K562 (cell line): ENCODE measurements at regions not wholly inside any gene's neighbourhood (a gene's known extent, or its start where the extent isn't known, plus 50 kb on each side); places are given as distances from the start of the nearest gene placed in this dataset.

Source experiments
- ATAC-seq: fragments of 200-7000 bp; cut with Tn5 transposase; 3 replicates; pipeline ENCODE4 v1.9.1; 2020; ENCODE audit warnings: moderate library complexity
- BruUV-seq: library from RNA; stranded (reverse); fragments of 400-500 nt; replicated peaks from 2 replicates; lab custom pipeline; 2021; lab: Mats Ljungman, UMichigan
- CTCF ChIA-PET: fragments of 300-600 bp; formaldehyde crosslinking; extraction: SDS; loops from one replicate; lab custom pipeline; 2021; ENCODE audit warnings: low intra/inter-chr PET ratio; lab: Yijun Ruan, JAX
- POLR2A ChIA-PET: fragments of 300-600, 350-650 bp; sonication (Branson Sonifier 250); formaldehyde crosslinking; extraction: SDS; loops from one replicate; lab custom pipeline; 2021; ENCODE audit warnings: antibody characterized with exemption, inconsistent platforms; lab: Yijun Ruan, JAX
- DNase-seq, 4 experiments: peaks; one replicate each; pipeline versions ENCODE4 v3.0.0 to v3.0.0-alpha.2; 2011 to 2018; ENCODE audit warnings: low spot score in 3 of 4, mixed read lengths in 3 of 4; ENCODE audit errors: extremely low read depth in 1 of 4
- FAIRE-seq: peaks from 2 replicates; lab custom pipeline; 2011; peaks lifted over from hg19 to GRCh38; lab: Jason Lieb, UNC
- H2AFZ ChIP-seq: 2 replicates; pipeline ENCODE4 v1.6.0; 2011; ENCODE audit warnings: low read depth, low read length, control low read depth, inconsistent platforms
- H3K27ac ChIP-seq: fragments of 200-600 bp; 3 replicates; pipeline ENCODE4 v1.8.0; 2011; ENCODE audit warnings: low read depth, mild to moderate bottlenecking, control low read depth, inconsistent platforms, low read length, moderate library complexity, mixed read lengths; ENCODE audit errors: extremely low read depth
- H3K27me3 ChIP-seq, 2 experiments: fragments of 300-600 bp in 1 of 2; 2 replicates in 1 of 2; 3 replicates in 1 of 2; pipeline versions ENCODE4 v1.6.0 to v1.8.0; 2011; ENCODE audit warnings: inconsistent platforms in 2 of 2, low read length in 2 of 2, mild to moderate bottlenecking in 1 of 2, mixed read lengths in 1 of 2, moderate library complexity in 1 of 2; ENCODE audit not compliant: control insufficient read depth in 2 of 2, insufficient read depth in 2 of 2
- H3K36me3 ChIP-seq: fragments of 300-600 bp; 3 replicates; pipeline ENCODE4 v1.8.0; 2011; ENCODE audit warnings: mild to moderate bottlenecking, low read length, inconsistent platforms; ENCODE audit not compliant: control insufficient read depth, insufficient read depth
- H3K4me1 ChIP-seq, 2 experiments: fragments of 200-600 bp in 1 of 2; replicated peaks in 1 of 2; 2 replicates in 1 of 2; 3 replicates in 1 of 2; pipeline versions ENCODE4 v1.5.1 to v1.8.0; 2011; ENCODE audit warnings: inconsistent platforms in 2 of 2, low read length in 2 of 2, mild to moderate bottlenecking in 1 of 2, mixed read lengths in 1 of 2, moderate library complexity in 1 of 2; ENCODE audit not compliant: control insufficient read depth in 2 of 2, insufficient read depth in 2 of 2
- H3K4me2 ChIP-seq: 2 replicates; pipeline ENCODE4 v1.6.1; 2011; ENCODE audit warnings: low read length, control low read depth, inconsistent platforms, mixed read lengths; ENCODE audit not compliant: insufficient read depth
- H3K4me3 ChIP-seq: fragments of 200-600 bp; sonication (generic), shearing (Covaris generic); 2 replicates; pipeline ENCODE4 v1.5.1; 2016; ENCODE audit warnings: control low read depth, inconsistent platforms
- H3K79me2 ChIP-seq: fragments of 200-600 bp; 3 replicates; pipeline ENCODE4 v1.8.0; 2011; ENCODE audit warnings: low read length, inconsistent platforms; ENCODE audit not compliant: control insufficient read depth, insufficient read depth
- H3K9ac ChIP-seq, 2 experiments: 2 replicates each; pipeline versions ENCODE4 v1.6.0 to v1.6.1; 2011; ENCODE audit warnings: low read depth in 2 of 2, low read length in 2 of 2, control low read depth in 1 of 2, inconsistent platforms in 1 of 2, mild to moderate bottlenecking in 1 of 2, mixed read lengths in 1 of 2; ENCODE audit not compliant: insufficient read depth in 1 of 2
- H3K9me1 ChIP-seq: one replicate; pipeline ENCODE4 v1.6.0; 2011; ENCODE audit warnings: inconsistent platforms, mild to moderate bottlenecking, low read length, moderate library complexity; ENCODE audit not compliant: control insufficient read depth, insufficient read depth
- H3K9me3 ChIP-seq: replicated peaks from 2 replicates; pipeline ENCODE4 v1.5.1; 2011; ENCODE audit warnings: low read depth, low read length, inconsistent platforms; ENCODE audit not compliant: control insufficient read depth, insufficient read depth
- H4K20me1 ChIP-seq: replicated peaks from 2 replicates; pipeline ENCODE4 v1.6.1; 2011; ENCODE audit warnings: low read length, inconsistent platforms, mixed read lengths; ENCODE audit not compliant: control insufficient read depth, insufficient read depth
- CBX5 ChIP-seq: IDR thresholded peaks from 2 replicates; pipeline ENCODE4 v1.6.1; 2014; ENCODE audit warnings: low read depth, borderline replicate concordance
- GATAD2A ChIP-seq: fragments of 450-650 bp; IDR thresholded peaks from 2 replicates; pipeline ENCODE4 v1.6.1; 2017
- HDAC6 ChIP-seq: IDR thresholded peaks from 2 replicates; pipeline ENCODE4 v1.6.1; 2012; ENCODE audit warnings: low read depth, mild to moderate bottlenecking, control low read depth, inconsistent platforms, low read length, moderate library complexity
- KDM4B ChIP-seq, 2 experiments: fragments of 450-650 bp in 1 of 2; sonication (generic) in 1 of 2; IDR thresholded peaks; 2 replicates each; pipeline ENCODE4 v1.6.1; 2016 to 2017; ENCODE audit warnings: borderline replicate concordance in 2 of 2, antibody characterized with exemption in 1 of 2, low read depth in 1 of 2, mild to moderate bottlenecking in 1 of 2
- PCBP1 ChIP-seq: fragments of 200-400 bp; formaldehyde crosslinking; IDR thresholded peaks from 2 replicates; pipeline ENCODE4 v1.6.1; 2018; ENCODE audit warnings: mild to moderate bottlenecking, low read depth, low read length; ENCODE audit not compliant: poor library complexity, severe bottlenecking
- RUNX1 ChIP-seq: sonication (generic); IDR thresholded peaks from 2 replicates; pipeline ENCODE4 v1.6.1; 2016; ENCODE audit warnings: antibody characterized with exemption, low read depth
- SMAD2 ChIP-seq: fragments of 150-350 bp; IDR thresholded peaks from 2 replicates; pipeline ENCODE4 v1.6.1; 2014; ENCODE audit warnings: low read depth, mild to moderate bottlenecking, low read length
- TOE1 ChIP-seq, 2 experiments: fragments of 450-650 bp in 1 of 2; sonication (generic) in 1 of 2; formaldehyde crosslinking in 1 of 2; IDR thresholded peaks; 2 replicates each; pipeline versions ENCODE4 v1.7.1 to v1.8.0; 2016 to 2022; ENCODE audit warnings: borderline replicate concordance in 2 of 2, mild to moderate bottlenecking in 2 of 2, antibody characterized with exemption in 1 of 2, inconsistent platforms in 1 of 2, low read depth in 1 of 2, missing genetic modification reagents in 1 of 2, moderate library complexity in 1 of 2
- XRCC4 ChIP-seq: IDR thresholded peaks from one replicate; pipeline ENCODE4 v1.6.1; 2011; ENCODE audit not compliant: insufficient read depth, insufficient read length; ENCODE audit errors: extremely low read depth
- ZBTB8A ChIP-seq: fragments of 450-650 bp; IDR thresholded peaks from 2 replicates; pipeline ENCODE4 v1.6.1; 2018; ENCODE audit warnings: mild to moderate bottlenecking, moderate library complexity; ENCODE audit not compliant: partially characterized antibody
- ZNF316 ChIP-seq: fragments of 450-650 bp; IDR thresholded peaks from 2 replicates; pipeline ENCODE4 v1.6.1; 2016
- ZNF444 ChIP-seq: fragments of 250-450 bp; sonication (Bioruptor Pico); IDR thresholded peaks from 2 replicates; pipeline ENCODE4 v1.4.0; 2020; ENCODE audit warnings: mild to moderate bottlenecking, moderate library complexity
- ZNF668 ChIP-seq: fragments of 250-450 bp; sonication (Bioruptor Pico); IDR thresholded peaks from 2 replicates; pipeline ENCODE4 v1.8.0; 2022; ENCODE audit warnings: mild to moderate bottlenecking, inconsistent platforms
- ZNF75A ChIP-seq: fragments of 450-650 bp; formaldehyde crosslinking; IDR thresholded peaks from 2 replicates; pipeline ENCODE4 v1.4.0; 2020; ENCODE audit warnings: mild to moderate bottlenecking
- ZNF79 ChIP-seq: fragments of 250-450 bp; sonication (Bioruptor Pico); IDR thresholded peaks from 2 replicates; pipeline ENCODE4 v1.4.0; 2020; ENCODE audit warnings: low read depth, mild to moderate bottlenecking, moderate library complexity
- WGBS: fragments of 100-300 bp; shearing (Covaris generic); methylation state at CpG from one replicate; pipeline ENCODE4 v1.1.6; 2016; ENCODE audit warnings: low coverage, mixed read lengths; ENCODE audit not compliant: insufficient coverage; ENCODE audit errors: missing lambda C conversion rate; 5-methylcytosine and 5-hydroxymethylcytosine counted together
- in situ Hi-C: fragments of 300-500 bp; cut with MboI; formaldehyde crosslinking; loops from 4 replicates; pipeline ENCODE4 v1.15.0; 2018; ENCODE audit warnings: inconsistent platforms, mixed read lengths
- intact Hi-C: fragments of 100-400 bp; cut with micrococcal nuclease; formaldehyde crosslinking; loops from 2 replicates; pipeline ENCODE4 v1.14.2; 2022
- TF ChIP-seq, protein P1 (sequence below): fragments of 450-650 bp; formaldehyde crosslinking; IDR thresholded peaks from 2 replicates; pipeline ENCODE4 v1.4.0; 2020; ENCODE audit warnings: mild to moderate bottlenecking, moderate library complexity
- TF ChIP-seq, protein P2 (sequence below): IDR thresholded peaks from 2 replicates; pipeline ENCODE4 v1.6.1; 2011; ENCODE audit warnings: borderline replicate concordance, low read depth, mild to moderate bottlenecking, moderate library complexity, low read length; ENCODE audit not compliant: insufficient read depth, poor library complexity, severe bottlenecking

DNA sequence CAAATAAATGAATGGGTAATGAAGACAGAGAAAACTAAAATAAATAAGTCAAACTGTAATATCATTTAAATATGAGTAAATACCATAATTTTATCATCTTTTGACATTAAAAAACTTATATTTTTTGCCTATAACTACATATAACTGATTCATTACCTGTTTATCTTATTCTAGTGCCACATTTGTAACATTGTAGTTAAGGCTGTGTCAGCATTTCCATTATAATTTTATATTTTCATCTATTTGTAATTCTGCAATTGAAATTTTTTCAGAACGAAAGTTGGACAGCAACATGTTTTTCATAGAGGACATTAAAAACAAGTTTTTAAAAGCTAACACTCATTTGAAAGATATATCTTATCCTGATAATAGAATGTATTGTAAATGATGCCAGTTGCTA lies 1286.5 kb downstream of the LRFN5 start:
- ATAC-seq, result no peak
- no peaks in the 10 kb centered on the region for H3K9me3 ChIP-seq
- POLR2A ChIA-PET, result no interaction called here

DNA sequence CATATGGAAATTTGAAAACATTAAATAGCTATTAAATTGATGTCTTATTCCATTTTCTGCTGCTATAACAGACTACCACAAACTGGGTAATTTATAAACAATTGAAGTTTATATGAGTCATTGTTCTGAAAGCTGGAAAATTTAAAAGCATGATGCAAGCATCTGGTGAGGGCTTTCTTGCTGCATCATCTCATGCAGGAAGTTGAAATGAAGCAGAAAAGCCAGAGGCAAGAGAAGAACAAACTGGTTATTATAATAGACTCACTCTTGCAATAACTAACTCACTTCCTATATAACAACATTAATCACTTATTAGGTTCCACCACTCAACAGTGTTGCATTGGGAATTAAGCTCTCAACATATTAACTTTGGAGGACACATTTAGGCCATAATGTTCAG lies 1277.4 kb downstream of the LRFN5 start:
- no peaks in the 10 kb centered on the region for H3K79me2 ChIP-seq
- no peak overlapping the region for H3K4me3 ChIP-seq
- H3K4me1 ChIP-seq, result no peaks in the 10 kb centered on the region
- CTCF ChIA-PET, result no interaction called here
- H3K9me1 ChIP-seq, result no peaks in the 10 kb centered on the region
- no peak overlapping the region for H3K27ac ChIP-seq
- H3K4me2 ChIP-seq, result no peak overlapping the region
- intact Hi-C loops (no loop called here), in situ Hi-C loops (no loop called here)
- H3K9ac ChIP-seq, result no peak overlapping the region
- ATAC-seq (no peak), DNase-seq (no peak), FAIRE-seq (no peak)
- H3K36me3 ChIP-seq, result no peaks in the 10 kb centered on the region
- H3K9me3 ChIP-seq, result no peaks in the 10 kb centered on the region
- BruUV-seq, result no TSS peak
- H2AFZ ChIP-seq, result no peak overlapping the region
- H3K27me3 ChIP-seq, result no peaks in the 10 kb centered on the region
- no peaks in the 10 kb centered on the region for H4K20me1 ChIP-seq
- POLR2A ChIA-PET, result no interaction called here
- no peak for TF ChIP-seq ZBTB8A
- no peak for TF ChIP-seq CBX5
- no peak for TF ChIP-seq ZNF79 (CRISPR knock-in tag)
- TF ChIP-seq, protein P1, sequence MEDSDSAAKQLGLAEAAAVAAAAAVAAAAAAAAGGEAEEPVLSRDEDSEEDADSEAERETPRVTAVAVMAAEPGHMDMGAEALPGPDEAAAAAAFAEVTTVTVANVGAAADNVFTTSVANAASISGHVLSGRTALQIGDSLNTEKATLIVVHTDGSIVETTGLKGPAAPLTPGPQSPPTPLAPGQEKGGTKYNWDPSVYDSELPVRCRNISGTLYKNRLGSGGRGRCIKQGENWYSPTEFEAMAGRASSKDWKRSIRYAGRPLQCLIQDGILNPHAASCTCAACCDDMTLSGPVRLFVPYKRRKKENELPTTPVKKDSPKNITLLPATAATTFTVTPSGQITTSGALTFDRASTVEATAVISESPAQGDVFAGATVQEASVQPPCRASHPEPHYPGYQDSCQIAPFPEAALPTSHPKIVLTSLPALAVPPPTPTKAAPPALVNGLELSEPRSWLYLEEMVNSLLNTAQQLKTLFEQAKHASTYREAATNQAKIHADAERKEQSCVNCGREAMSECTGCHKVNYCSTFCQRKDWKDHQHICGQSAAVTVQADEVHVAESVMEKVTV (CRISPR knock-in tag), result no peak
- TF ChIP-seq ZNF668 (CRISPR knock-in tag), result no peak
- no peak for TF ChIP-seq HDAC6
- no peak for TF ChIP-seq XRCC4
- no peak for TF ChIP-seq PCBP1
- no peak for TF ChIP-seq TOE1 (IDR thresholded peaks at IDR 0.05; ENCODE audit: borderline replicate concordance)
- TF ChIP-seq TOE1 (CRISPR knock-in tag; IDR thresholded peaks at IDR 0.05; ENCODE audit: borderline replicate concordance, low read depth), result no peak
- no peak for TF ChIP-seq GATAD2A
- TF ChIP-seq RUNX1, result no peak
- TF ChIP-seq, protein P2, sequence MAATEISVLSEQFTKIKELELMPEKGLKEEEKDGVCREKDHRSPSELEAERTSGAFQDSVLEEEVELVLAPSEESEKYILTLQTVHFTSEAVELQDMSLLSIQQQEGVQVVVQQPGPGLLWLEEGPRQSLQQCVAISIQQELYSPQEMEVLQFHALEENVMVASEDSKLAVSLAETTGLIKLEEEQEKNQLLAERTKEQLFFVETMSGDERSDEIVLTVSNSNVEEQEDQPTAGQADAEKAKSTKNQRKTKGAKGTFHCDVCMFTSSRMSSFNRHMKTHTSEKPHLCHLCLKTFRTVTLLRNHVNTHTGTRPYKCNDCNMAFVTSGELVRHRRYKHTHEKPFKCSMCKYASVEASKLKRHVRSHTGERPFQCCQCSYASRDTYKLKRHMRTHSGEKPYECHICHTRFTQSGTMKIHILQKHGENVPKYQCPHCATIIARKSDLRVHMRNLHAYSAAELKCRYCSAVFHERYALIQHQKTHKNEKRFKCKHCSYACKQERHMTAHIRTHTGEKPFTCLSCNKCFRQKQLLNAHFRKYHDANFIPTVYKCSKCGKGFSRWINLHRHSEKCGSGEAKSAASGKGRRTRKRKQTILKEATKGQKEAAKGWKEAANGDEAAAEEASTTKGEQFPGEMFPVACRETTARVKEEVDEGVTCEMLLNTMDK, result no peak

More for the DNA sequence above, 1286.5 kb downstream of the LRFN5 start:
- no peak for TF ChIP-seq KDM4B (IDR thresholded peaks at IDR 0.05; ENCODE audit: borderline replicate concordance in 2 of 2, low read depth in 1 of 2)
- TF ChIP-seq SMAD2, result no peak
- TF ChIP-seq ZNF75A (CRISPR knock-in tag), result no peak
- TF ChIP-seq ZNF316, result peak; percentile 27; the same call in 1 of the 2 replicates
- no peak for TF ChIP-seq ZNF444 (CRISPR knock-in tag)
- TF ChIP-seq, all 486 proteins: peak for 1
- BruUV-seq, result no TSS peak
- in situ Hi-C loops, result no loop called here
- H3K27ac ChIP-seq, result no peak overlapping the region
- no peaks in the 10 kb centered on the region for H4K20me1 ChIP-seq
- no peak for FAIRE-seq
- no peak overlapping the region for H2AFZ ChIP-seq
- H3K9me1 ChIP-seq, result no peaks in the 10 kb centered on the region
- CTCF ChIA-PET, result no interaction called here
- no peaks in the 10 kb centered on the region for H3K36me3 ChIP-seq
- DNase-seq, result no peak
- intact Hi-C loops, result no loop called here
- no peaks in the 10 kb centered on the region for H3K4me1 ChIP-seq
- H3K79me2 ChIP-seq, result no peaks in the 10 kb centered on the region
- WGBS, result 0% methylated on average over 1 of the region's 1 CpG
- H3K27me3 ChIP-seq, result no peaks in the 10 kb centered on the region
- H3K4me2 ChIP-seq, result no peak overlapping the region
- no peak overlapping the region for H3K9ac ChIP-seq
- no peak overlapping the region for H3K4me3 ChIP-seq
